ENCODE measurements at regions not wholly inside any gene's neighbourhood (a gene's known extent, or its start where the extent isn't known, plus 50 kb on each side); places are given as distances from the start of the nearest gene placed in this dataset.

GRCh38 chr7:131844369-131844768, 287.9 kb upstream of the PODXL start:
- no TSS peak for BruUV-seq (replicated peaks)
- ChIA-PET CTCF (ENCODE audit: low intra/inter-chr PET ratio) (no interaction called here), POLR2A (interaction anchor here (0.7 to 0.9 kb wide), 2 partner anchors 37 to 897 kb away, joined by 3 read pairs; no protein-coding TSS in a partner anchor)
- intact Hi-C loops (cut with micrococcal nuclease) (no loop called here), in situ Hi-C loops (cut with MboI) (no loop called here)
- Histone ChIP-seq H3K4me2 (ENCODE audit: insufficient read depth, low read length) (no peak overlapping the region), H3K9me1 (ENCODE audit: control insufficient read depth, insufficient read depth, low read length) (peaks cover 4% of the 10 kb centered on the region), H3K79me2 (ENCODE audit: control insufficient read depth, insufficient read depth, low read length) (no peaks in the 10 kb centered on the region), H3K4me3 (no peak overlapping the region), H3K9me3 (replicated peaks; ENCODE audit: control insufficient read depth, insufficient read depth, low read depth, low read length) (no peaks in the 10 kb centered on the region), H4K20me1 (replicated peaks; ENCODE audit: control insufficient read depth, insufficient read depth, low read length) (no peaks in the 10 kb centered on the region), H3K27ac (ENCODE audit: extremely low read depth, low read depth, low read length) (no peak overlapping the region), H2AFZ (ENCODE audit: low read depth, low read length) (no peak overlapping the region), H3K36me3 (ENCODE audit: control insufficient read depth, insufficient read depth, low read length) (no peaks in the 10 kb centered on the region), H3K4me1 (replicated peaks in 1 of 2; ENCODE audit: control insufficient read depth in 2 of 2, insufficient read depth in 2 of 2, low read length in 2 of 2) (no peaks in the 10 kb centered on the region), H3K9ac (ENCODE audit: insufficient read depth in 1 of 2, low read depth in 2 of 2, low read length in 2 of 2) (no peak overlapping the region), H3K27me3 (ENCODE audit: control insufficient read depth in 2 of 2, insufficient read depth in 2 of 2, low read length in 2 of 2) (peaks cover 3 to 16% of the 10 kb centered on the region in 2 experiments; a peak in 4 of 5 replicates)
- FAIRE-seq (no peak), DNase-seq (ENCODE audit: extremely low read depth in 1 of 4, low spot score in 3 of 4) (no peak), ATAC-seq (no peak)
- 0% methylated on average over 3 of the region's 3 CpGs for WGBS (ENCODE audit: insufficient coverage, low coverage, missing lambda C conversion rate)
- TF ChIP-seq HDGF (IDR thresholded peaks at IDR 0.05): no peak
- no peak for TF ChIP-seq GATA2 (CRISPR knock-in tag; IDR thresholded peaks at IDR 0.05)
- TF ChIP-seq ZNF644 (tag; IDR thresholded peaks at IDR 0.05; ENCODE audit: low read depth): no peak
- no peak for TF ChIP-seq NCOA2 (IDR thresholded peaks at IDR 0.05; ENCODE audit: partially characterized antibody in 2 of 2)
- no peak for TF ChIP-seq ZNF311 (CRISPR knock-in tag; IDR thresholded peaks at IDR 0.05)
- TF ChIP-seq FOXJ2 (tag; IDR thresholded peaks at IDR 0.05): no peak
- no peak for TF ChIP-seq POLR3A (IDR thresholded peaks at IDR 0.05; ENCODE audit: borderline replicate concordance, extremely low read depth, insufficient read depth, insufficient read length)
- TF ChIP-seq, protein P1, sequence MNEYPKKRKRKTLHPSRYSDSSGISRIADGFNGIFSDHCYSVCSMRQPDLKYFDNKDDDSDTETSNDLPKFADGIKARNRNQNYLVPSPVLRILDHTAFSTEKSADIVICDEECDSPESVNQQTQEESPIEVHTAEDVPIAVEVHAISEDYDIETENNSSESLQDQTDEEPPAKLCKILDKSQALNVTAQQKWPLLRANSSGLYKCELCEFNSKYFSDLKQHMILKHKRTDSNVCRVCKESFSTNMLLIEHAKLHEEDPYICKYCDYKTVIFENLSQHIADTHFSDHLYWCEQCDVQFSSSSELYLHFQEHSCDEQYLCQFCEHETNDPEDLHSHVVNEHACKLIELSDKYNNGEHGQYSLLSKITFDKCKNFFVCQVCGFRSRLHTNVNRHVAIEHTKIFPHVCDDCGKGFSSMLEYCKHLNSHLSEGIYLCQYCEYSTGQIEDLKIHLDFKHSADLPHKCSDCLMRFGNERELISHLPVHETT (CRISPR knock-in tag; conservative IDR thresholded peaks at IDR 0.05 in 1 of 2, IDR thresholded peaks at IDR 0.05 in 1 of 2): no peak
- TF ChIP-seq ZNF408 (CRISPR knock-in tag; IDR thresholded peaks at IDR 0.05; ENCODE audit: low read depth): no peak
- no peak for TF ChIP-seq EHMT2 (IDR thresholded peaks at IDR 0.05)
- TF ChIP-seq NR2F6 (CRISPR knock-in tag; IDR thresholded peaks at IDR 0.05): no peak
- TF ChIP-seq CBX3 (IDR thresholded peaks at IDR 0.05; ENCODE audit: borderline replicate concordance in 1 of 2, low read length in 2 of 2): no peak
- TF ChIP-seq, protein P2, sequence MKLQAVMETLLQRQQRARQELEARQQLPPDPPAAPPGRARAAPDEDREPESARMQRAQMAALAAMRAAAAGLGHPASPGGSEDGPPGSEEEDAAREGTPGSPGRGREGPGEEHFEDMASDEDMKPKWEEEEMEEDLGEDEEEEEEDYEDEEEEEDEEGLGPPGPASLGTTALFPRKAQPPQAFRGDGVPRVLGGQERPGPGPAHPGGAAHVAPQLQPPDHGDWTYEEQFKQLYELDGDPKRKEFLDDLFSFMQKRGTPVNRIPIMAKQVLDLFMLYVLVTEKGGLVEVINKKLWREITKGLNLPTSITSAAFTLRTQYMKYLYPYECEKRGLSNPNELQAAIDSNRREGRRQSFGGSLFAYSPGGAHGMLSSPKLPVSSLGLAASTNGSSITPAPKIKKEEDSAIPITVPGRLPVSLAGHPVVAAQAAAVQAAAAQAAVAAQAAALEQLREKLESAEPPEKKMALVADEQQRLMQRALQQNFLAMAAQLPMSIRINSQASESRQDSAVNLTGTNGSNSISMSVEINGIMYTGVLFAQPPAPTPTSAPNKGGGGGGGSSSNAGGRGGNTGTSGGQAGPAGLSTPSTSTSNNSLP (IDR thresholded peaks at IDR 0.05; ENCODE audit: borderline replicate concordance, low read depth, low read length): no peak
- TF ChIP-seq RBM25 (IDR thresholded peaks at IDR 0.05; ENCODE audit: low read depth, low read length, severe bottlenecking): no peak
- no peak for TF ChIP-seq HEY1 (CRISPR knock-in tag; IDR thresholded peaks at IDR 0.05; ENCODE audit: borderline replicate concordance)
- TF ChIP-seq ZNF589 (CRISPR knock-in tag; IDR thresholded peaks at IDR 0.05; ENCODE audit: low read depth): no peak
- TF ChIP-seq ETS1 (conservative IDR thresholded peaks at IDR 0.05; ENCODE audit: control insufficient read depth, low read depth, low read length): no peak
